ENCODE measurements at regions not wholly inside any gene's neighbourhood (a gene's known extent, or its start where the extent isn't known, plus 50 kb on each side); places are given as distances from the start of the nearest gene placed in this dataset.

DNA sequence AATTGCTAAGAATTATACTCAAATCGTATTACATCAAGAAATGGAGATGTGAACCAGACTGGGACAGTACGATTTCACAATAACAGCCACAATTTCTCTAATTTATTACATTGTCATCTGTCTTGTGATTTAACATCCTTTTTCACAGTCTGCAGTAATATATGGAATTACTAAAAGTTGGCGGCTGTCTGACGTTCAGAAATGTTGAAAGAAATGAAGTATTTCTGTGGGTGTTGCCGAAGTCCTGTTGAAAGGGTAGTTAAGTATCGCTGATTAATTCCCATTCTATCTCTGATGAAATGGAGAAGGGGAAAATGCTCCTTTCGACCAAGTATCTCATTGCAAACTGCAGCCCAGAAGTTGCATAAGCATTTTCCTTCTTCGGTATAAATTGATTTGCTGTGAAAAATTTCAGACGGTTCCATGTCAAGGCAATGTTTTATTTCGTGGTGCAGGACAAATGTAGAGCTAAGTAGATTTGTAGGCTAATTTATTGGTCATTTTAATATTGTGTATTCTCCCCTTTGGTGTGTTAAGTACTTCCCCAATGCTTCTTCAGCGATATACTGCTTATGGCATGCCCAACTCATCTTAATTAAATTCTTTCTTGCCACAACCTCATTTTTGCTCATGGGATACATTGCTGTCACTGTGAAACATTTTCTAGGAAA, 775.2 kb upstream of the RBFOX1 start:
- Histone ChIP-seq H3K36me3 (ENCODE audit: control insufficient read depth in 1 of 2, insufficient read depth in 2 of 2, low read length in 2 of 2) (no peaks in the 10 kb centered on the region), H3K4me1 (ENCODE audit: control insufficient read depth in 1 of 2, insufficient read depth in 2 of 2, low read length in 2 of 2) (no peaks in the 10 kb centered on the region), H3K9ac (ENCODE audit: low read depth in 1 of 2, low read length in 2 of 2) (no peak overlapping the region), H3K27ac (ENCODE audit: low read depth, low read length) (no peak overlapping the region), H3K4me3 (ENCODE audit: low read depth in 1 of 2, low read length in 2 of 2) (no peak overlapping the region), H3K27me3 (ENCODE audit: control insufficient read depth in 1 of 2, insufficient read depth in 2 of 2, low read length in 2 of 2) (no peaks in the 10 kb centered on the region), H3K9me3 (ENCODE audit: control insufficient read depth in 1 of 2, low read length in 2 of 2) (no peaks in the 10 kb centered on the region)

DNA sequence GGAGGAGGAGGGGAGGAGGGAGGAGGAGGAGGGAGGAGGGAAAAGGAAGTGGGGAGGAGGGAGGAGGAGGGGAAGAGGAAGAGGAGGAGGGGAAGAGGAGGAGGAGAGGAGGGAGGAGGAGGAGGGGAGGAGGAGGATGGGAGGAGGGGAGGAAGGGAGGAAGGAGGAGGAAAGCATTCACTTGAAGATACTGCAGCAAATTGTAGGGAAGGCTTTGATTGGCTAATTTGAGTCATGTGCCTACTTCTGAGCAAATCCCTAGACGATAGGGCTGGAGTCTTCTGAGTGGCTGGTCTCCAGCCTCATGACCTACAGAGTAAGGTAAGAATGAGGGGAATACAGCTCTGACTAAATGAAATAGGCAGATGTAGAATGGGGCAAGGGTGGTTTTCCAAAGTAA, 783.2 kb upstream of the RBFOX1 start:
- Histone ChIP-seq H3K9me3 (ENCODE audit: control insufficient read depth in 1 of 2, low read length in 2 of 2) (no peaks in the 10 kb centered on the region), H3K4me1 (ENCODE audit: control insufficient read depth in 1 of 2, insufficient read depth in 2 of 2, low read length in 2 of 2) (peaks cover 0 to 3% of the 10 kb centered on the region in 2 donors), H3K27ac (ENCODE audit: low read depth, low read length) (no peak overlapping the region), H3K4me3 (ENCODE audit: low read depth in 1 of 2, low read length in 2 of 2) (no peak overlapping the region), H3K27me3 (ENCODE audit: control insufficient read depth in 1 of 2, insufficient read depth in 2 of 2, low read length in 2 of 2) (no peaks in the 10 kb centered on the region), H3K9ac (ENCODE audit: low read depth in 1 of 2, low read length in 2 of 2) (no peak overlapping the region), H3K36me3 (ENCODE audit: control insufficient read depth in 1 of 2, insufficient read depth in 2 of 2, low read length in 2 of 2) (no peaks in the 10 kb centered on the region)

DNA sequence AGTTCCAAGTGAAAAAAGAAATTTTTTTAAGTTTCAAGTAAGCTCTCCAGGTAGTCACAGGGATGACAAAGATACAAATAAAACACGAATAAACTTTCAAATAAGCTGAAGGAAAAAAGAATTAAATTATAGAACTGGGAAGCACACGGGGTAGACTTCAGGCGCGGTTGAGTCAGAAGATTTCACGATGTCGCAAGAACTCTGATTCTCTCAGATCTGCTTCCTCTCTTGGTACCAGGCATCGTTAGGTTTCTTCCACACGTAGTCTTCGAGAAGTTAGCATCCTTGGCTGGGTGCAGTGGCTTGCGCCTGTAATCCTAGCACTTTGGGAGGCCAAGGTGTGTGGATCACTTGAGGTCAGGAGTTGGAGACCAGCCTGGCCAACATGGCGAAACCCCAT, 784.1 kb upstream of the RBFOX1 start:
- H3K27ac ChIP-seq (ENCODE audit: low read depth, low read length), result no peak overlapping the region
- no peaks in the 10 kb centered on the region for H3K36me3 ChIP-seq (ENCODE audit: control insufficient read depth in 1 of 2, insufficient read depth in 2 of 2, low read length in 2 of 2)
- no peaks in the 10 kb centered on the region for H3K9me3 ChIP-seq (ENCODE audit: control insufficient read depth in 1 of 2, low read length in 2 of 2)
- no peak overlapping the region for H3K4me3 ChIP-seq (ENCODE audit: low read depth in 1 of 2, low read length in 2 of 2)
- H3K27me3 ChIP-seq (ENCODE audit: control insufficient read depth in 1 of 2, insufficient read depth in 2 of 2, low read length in 2 of 2), result no peaks in the 10 kb centered on the region
- H3K9ac ChIP-seq (ENCODE audit: low read depth in 1 of 2, low read length in 2 of 2), result no peak overlapping the region
- peaks cover 0 to 3% of the 10 kb centered on the region in 2 donors for H3K4me1 ChIP-seq (ENCODE audit: control insufficient read depth in 1 of 2, insufficient read depth in 2 of 2, low read length in 2 of 2)

DNA sequence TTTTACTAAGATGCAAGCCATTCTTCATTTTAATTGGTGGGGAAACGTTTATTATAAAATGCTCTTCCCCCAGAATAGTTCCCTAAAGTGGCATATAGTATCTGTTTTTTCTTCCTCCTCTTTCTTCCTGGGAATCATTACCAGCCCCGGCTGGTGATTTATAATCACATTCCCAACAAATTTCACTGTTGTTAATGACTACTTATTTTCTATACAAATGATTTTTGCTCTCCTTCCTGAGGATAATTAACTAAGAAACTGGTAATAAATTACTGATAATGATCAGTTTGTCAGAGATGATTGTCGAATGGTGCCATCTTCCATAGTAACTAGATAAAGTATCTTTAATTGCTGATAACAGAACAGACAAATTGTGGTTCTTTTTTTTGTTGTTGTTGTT, 785.5 kb upstream of the RBFOX1 start:
- peaks cover 0 to 3% of the 10 kb centered on the region in 2 donors for H3K4me1 ChIP-seq (ENCODE audit: control insufficient read depth in 1 of 2, insufficient read depth in 2 of 2, low read length in 2 of 2)
- H3K27me3 ChIP-seq (ENCODE audit: control insufficient read depth in 1 of 2, insufficient read depth in 2 of 2, low read length in 2 of 2), result no peaks in the 10 kb centered on the region
- no peaks in the 10 kb centered on the region for H3K36me3 ChIP-seq (ENCODE audit: control insufficient read depth in 1 of 2, insufficient read depth in 2 of 2, low read length in 2 of 2)
- no peak overlapping the region for H3K27ac ChIP-seq (ENCODE audit: low read depth, low read length)
- no peak overlapping the region for H3K9ac ChIP-seq (ENCODE audit: low read depth in 1 of 2, low read length in 2 of 2)
- no peak overlapping the region for H3K4me3 ChIP-seq (ENCODE audit: low read depth in 1 of 2, low read length in 2 of 2)
- no peaks in the 10 kb centered on the region for H3K9me3 ChIP-seq (ENCODE audit: control insufficient read depth in 1 of 2, low read length in 2 of 2)

DNA sequence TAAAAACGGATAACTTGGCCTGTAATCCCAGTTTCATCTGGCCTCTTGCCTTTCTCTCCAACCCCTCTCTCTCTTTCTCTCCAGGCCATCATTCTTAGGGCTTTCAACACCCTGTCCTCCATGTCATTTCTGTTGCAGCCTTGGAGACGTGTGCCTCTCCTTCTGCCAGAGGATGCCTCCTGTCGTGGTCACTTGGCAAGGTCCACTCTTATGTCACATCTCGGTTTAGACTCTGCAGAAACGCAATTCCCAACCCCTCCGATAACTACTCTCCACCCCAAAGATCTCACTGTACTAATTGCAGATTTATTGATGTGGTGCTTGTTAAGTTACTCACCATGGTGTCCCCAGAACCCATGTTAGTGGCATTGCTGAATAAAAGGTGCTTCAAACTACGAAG, 787.3 kb upstream of the RBFOX1 start:
- Histone ChIP-seq H3K9ac (ENCODE audit: low read depth in 1 of 2, low read length in 2 of 2) (no peak overlapping the region), H3K4me3 (ENCODE audit: low read depth in 1 of 2, low read length in 2 of 2) (no peak overlapping the region), H3K27me3 (ENCODE audit: control insufficient read depth in 1 of 2, insufficient read depth in 2 of 2, low read length in 2 of 2) (no peaks in the 10 kb centered on the region), H3K36me3 (ENCODE audit: control insufficient read depth in 1 of 2, insufficient read depth in 2 of 2, low read length in 2 of 2) (no peaks in the 10 kb centered on the region), H3K9me3 (ENCODE audit: control insufficient read depth in 1 of 2, low read length in 2 of 2) (no peaks in the 10 kb centered on the region), H3K4me1 (ENCODE audit: control insufficient read depth in 1 of 2, insufficient read depth in 2 of 2, low read length in 2 of 2) (peaks cover 0 to 3% of the 10 kb centered on the region in 2 donors), H3K27ac (ENCODE audit: low read depth, low read length) (no peak overlapping the region)

DNA sequence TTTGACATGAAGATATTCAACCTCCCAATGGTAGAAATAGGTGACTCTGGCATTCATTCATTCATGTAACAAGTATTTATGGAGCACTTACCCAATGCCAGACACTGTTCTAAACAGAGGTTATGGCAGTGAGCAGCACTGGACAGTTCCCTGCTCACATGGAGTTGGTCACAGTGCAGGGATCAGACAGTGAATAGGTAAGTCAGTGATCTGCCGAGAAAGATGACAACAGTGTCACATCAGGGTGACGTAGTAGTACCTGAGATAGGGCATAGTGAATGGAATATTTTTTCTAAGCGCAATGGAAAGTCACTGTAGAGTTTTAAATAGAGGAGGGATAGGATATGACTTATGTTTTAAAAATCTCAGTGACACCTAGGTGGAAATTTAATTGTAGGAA, 791.4 kb upstream of the RBFOX1 start:
- H3K4me3 ChIP-seq (ENCODE audit: low read depth in 1 of 2, low read length in 2 of 2), result no peak overlapping the region
- H3K4me1 ChIP-seq (ENCODE audit: control insufficient read depth in 1 of 2, insufficient read depth in 2 of 2, low read length in 2 of 2), result peaks cover 0 to 2% of the 10 kb centered on the region in 2 donors
- no peaks in the 10 kb centered on the region for H3K36me3 ChIP-seq (ENCODE audit: control insufficient read depth in 1 of 2, insufficient read depth in 2 of 2, low read length in 2 of 2)
- no peaks in the 10 kb centered on the region for H3K9me3 ChIP-seq (ENCODE audit: control insufficient read depth in 1 of 2, low read length in 2 of 2)
- H3K27me3 ChIP-seq (ENCODE audit: control insufficient read depth in 1 of 2, insufficient read depth in 2 of 2, low read length in 2 of 2), result no peaks in the 10 kb centered on the region
- H3K9ac ChIP-seq (ENCODE audit: low read depth in 1 of 2, low read length in 2 of 2), result no peak overlapping the region
- no peak overlapping the region for H3K27ac ChIP-seq (ENCODE audit: low read depth, low read length)

DNA sequence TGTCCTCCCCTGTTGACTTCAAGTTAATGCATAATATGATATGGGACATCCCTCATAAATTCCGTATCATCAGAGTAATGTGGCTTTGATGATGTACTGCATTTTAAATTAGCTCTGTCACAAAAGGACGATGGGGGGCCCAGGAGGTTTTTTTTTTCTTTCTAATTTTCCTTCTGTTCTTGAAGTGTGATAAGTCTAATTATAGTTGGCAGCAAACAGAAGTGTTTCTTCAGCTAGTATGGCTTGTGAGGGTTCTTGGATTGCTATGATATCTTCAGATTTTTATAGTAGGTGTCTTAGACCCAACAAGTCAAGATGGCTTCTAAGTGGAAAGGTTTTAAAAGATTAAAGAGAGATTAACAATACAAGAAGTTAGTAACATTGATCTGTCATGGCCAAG, 796.2 kb upstream of the RBFOX1 start:
- Histone ChIP-seq H3K27me3 (ENCODE audit: control insufficient read depth in 1 of 2, insufficient read depth in 2 of 2, low read length in 2 of 2) (no peaks in the 10 kb centered on the region), H3K4me1 (ENCODE audit: control insufficient read depth in 1 of 2, insufficient read depth in 2 of 2, low read length in 2 of 2) (no peaks in the 10 kb centered on the region), H3K4me3 (ENCODE audit: low read depth in 1 of 2, low read length in 2 of 2) (no peak overlapping the region), H3K36me3 (ENCODE audit: control insufficient read depth in 1 of 2, insufficient read depth in 2 of 2, low read length in 2 of 2) (no peaks in the 10 kb centered on the region), H3K9ac (ENCODE audit: low read depth in 1 of 2, low read length in 2 of 2) (no peak overlapping the region), H3K9me3 (ENCODE audit: control insufficient read depth in 1 of 2, low read length in 2 of 2) (no peaks in the 10 kb centered on the region), H3K27ac (ENCODE audit: low read depth, low read length) (no peak overlapping the region)

DNA sequence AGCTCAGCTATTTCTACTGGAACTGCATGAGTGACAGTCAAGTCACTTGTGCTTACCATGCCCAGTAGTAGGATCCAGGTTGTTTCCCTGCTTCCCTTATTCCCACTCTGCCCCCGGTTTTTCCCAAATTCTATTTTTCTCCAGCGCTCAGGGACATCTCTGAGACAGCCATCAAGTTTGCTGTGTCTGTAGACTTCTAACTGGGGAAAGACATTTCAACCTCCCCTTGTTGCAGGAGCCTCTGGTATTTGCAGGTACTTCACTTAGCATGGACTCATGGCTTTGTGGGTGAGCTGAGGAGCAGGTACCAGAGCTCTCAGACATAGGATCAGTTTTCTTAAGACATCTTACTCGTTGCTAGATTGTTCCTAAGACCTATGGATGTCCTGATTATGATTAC, 801.6 kb upstream of the RBFOX1 start:
- Histone ChIP-seq H3K9me3 (ENCODE audit: control insufficient read depth in 1 of 2, low read length in 2 of 2) (no peaks in the 10 kb centered on the region), H3K4me3 (ENCODE audit: low read depth in 1 of 2, low read length in 2 of 2) (no peak overlapping the region), H3K27ac (ENCODE audit: low read depth, low read length) (no peak overlapping the region), H3K9ac (ENCODE audit: low read depth in 1 of 2, low read length in 2 of 2) (no peak overlapping the region), H3K36me3 (ENCODE audit: control insufficient read depth in 1 of 2, insufficient read depth in 2 of 2, low read length in 2 of 2) (no peaks in the 10 kb centered on the region), H3K4me1 (ENCODE audit: control insufficient read depth in 1 of 2, insufficient read depth in 2 of 2, low read length in 2 of 2) (no peaks in the 10 kb centered on the region), H3K27me3 (ENCODE audit: control insufficient read depth in 1 of 2, insufficient read depth in 2 of 2, low read length in 2 of 2) (no peaks in the 10 kb centered on the region)

DNA sequence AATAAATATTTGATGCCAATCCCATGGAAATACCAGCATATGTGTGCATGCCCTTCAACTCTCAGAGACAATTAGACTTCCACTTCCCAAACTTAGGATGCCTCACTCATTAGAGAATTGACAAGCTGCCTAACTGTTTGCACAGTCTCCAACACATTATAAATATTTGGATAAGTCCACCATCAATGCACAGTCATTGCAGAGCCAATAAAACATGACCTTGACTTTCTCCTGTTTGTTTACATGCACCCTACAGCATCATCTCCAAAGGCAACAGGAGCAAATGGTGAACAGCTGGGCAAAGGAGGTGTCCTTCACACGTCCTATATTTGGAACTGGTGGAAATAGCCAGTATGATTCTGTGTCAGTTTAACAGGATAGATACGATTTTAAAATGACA, 804.4 kb upstream of the RBFOX1 start:
- H3K4me3 ChIP-seq (ENCODE audit: low read depth in 1 of 2, low read length in 2 of 2), result no peak overlapping the region
- H3K36me3 ChIP-seq (ENCODE audit: control insufficient read depth in 1 of 2, insufficient read depth in 2 of 2, low read length in 2 of 2), result no peaks in the 10 kb centered on the region
- H3K27me3 ChIP-seq (ENCODE audit: control insufficient read depth in 1 of 2, insufficient read depth in 2 of 2, low read length in 2 of 2), result no peaks in the 10 kb centered on the region
- no peaks in the 10 kb centered on the region for H3K9me3 ChIP-seq (ENCODE audit: control insufficient read depth in 1 of 2, low read length in 2 of 2)
- H3K27ac ChIP-seq (ENCODE audit: low read depth, low read length), result no peak overlapping the region
- H3K9ac ChIP-seq (ENCODE audit: low read depth in 1 of 2, low read length in 2 of 2), result no peak overlapping the region
- no peaks in the 10 kb centered on the region for H3K4me1 ChIP-seq (ENCODE audit: control insufficient read depth in 1 of 2, insufficient read depth in 2 of 2, low read length in 2 of 2)

DNA sequence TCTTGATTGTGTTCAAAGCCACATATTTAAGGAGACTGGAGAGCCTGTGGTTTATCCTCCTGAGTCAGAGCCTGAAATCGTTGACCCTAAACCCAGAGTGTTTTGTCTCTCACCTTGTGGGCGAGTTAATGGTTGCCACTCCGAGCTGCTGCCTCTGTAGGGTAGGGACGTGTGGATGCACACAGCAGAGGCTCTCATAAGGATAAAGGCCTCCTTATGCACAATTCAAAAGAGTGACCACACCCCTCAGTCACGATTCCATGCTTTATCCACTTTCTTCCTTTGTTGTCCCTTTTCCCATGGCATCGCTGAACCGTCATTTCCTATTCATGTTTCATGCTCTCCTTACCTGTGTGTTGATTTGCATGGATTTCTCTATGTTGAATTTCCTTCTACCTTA, 805.0 kb upstream of the RBFOX1 start:
- Histone ChIP-seq H3K27ac (ENCODE audit: low read depth, low read length) (no peak overlapping the region), H3K4me1 (ENCODE audit: control insufficient read depth in 1 of 2, insufficient read depth in 2 of 2, low read length in 2 of 2) (no peaks in the 10 kb centered on the region), H3K9ac (ENCODE audit: low read depth in 1 of 2, low read length in 2 of 2) (no peak overlapping the region), H3K4me3 (ENCODE audit: low read depth in 1 of 2, low read length in 2 of 2) (no peak overlapping the region), H3K9me3 (ENCODE audit: control insufficient read depth in 1 of 2, low read length in 2 of 2) (no peaks in the 10 kb centered on the region), H3K27me3 (ENCODE audit: control insufficient read depth in 1 of 2, insufficient read depth in 2 of 2, low read length in 2 of 2) (no peaks in the 10 kb centered on the region), H3K36me3 (ENCODE audit: control insufficient read depth in 1 of 2, insufficient read depth in 2 of 2, low read length in 2 of 2) (no peaks in the 10 kb centered on the region)

DNA sequence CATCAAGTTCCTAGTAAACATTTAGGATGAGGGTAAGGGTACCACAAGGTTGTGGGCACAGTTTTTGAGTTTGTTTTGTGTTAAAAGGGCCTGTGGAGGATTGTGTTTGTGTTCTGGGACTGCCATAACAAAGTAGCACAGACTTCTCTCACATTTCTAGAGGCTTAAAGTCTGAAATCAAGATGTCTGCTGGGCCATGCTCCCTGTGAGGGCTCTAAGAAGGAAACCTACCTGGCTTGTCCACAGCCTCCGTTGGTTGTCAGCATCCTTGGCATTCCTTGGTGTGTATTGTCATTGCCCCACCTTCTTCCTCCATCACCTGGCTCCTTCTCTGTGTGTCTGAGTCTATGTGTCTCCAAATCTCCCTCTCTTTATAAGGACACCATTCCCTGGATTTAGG, 808.1 kb upstream of the RBFOX1 start:
- H3K9me3 ChIP-seq (ENCODE audit: control insufficient read depth in 1 of 2, low read length in 2 of 2), result no peaks in the 10 kb centered on the region
- H3K27me3 ChIP-seq (ENCODE audit: control insufficient read depth in 1 of 2, insufficient read depth in 2 of 2, low read length in 2 of 2), result no peaks in the 10 kb centered on the region
- no peaks in the 10 kb centered on the region for H3K4me1 ChIP-seq (ENCODE audit: control insufficient read depth in 1 of 2, insufficient read depth in 2 of 2, low read length in 2 of 2)
- H3K36me3 ChIP-seq (ENCODE audit: control insufficient read depth in 1 of 2, insufficient read depth in 2 of 2, low read length in 2 of 2), result no peaks in the 10 kb centered on the region
- H3K9ac ChIP-seq (ENCODE audit: low read depth in 1 of 2, low read length in 2 of 2), result no peak overlapping the region
- no peak overlapping the region for H3K4me3 ChIP-seq (ENCODE audit: low read depth in 1 of 2, low read length in 2 of 2)
- H3K27ac ChIP-seq (ENCODE audit: low read depth, low read length), result no peak overlapping the region
